Spleen (tissue), 11 donors: ENCODE measurements at regions not wholly inside any gene's neighbourhood (a gene's known extent, or its start where the extent isn't known, plus 50 kb on each side); places are given as distances from the start of the nearest gene placed in this dataset.

Experiments
- DNase-seq: peaks from one replicate; pipeline ENCODE4 v3.0.0-alpha.2; 2020
- H3K27ac ChIP-seq, 8 donors: fragments of 200-600 bp; sonication (generic) in 7 of 8; 1 replicate in 4 of 8; 2 replicates in 4 of 8; pipeline versions ENCODE4 v1.5.0 to v1.8.0; 2016 to 2021; ENCODE audit warnings: inconsistent platforms in 4 of 8, mild to moderate bottlenecking in 4 of 8, moderate library complexity in 1 of 8
- H3K27me3 ChIP-seq, 7 donors: fragments of 200-600 bp; sonication (generic) in 6 of 7; replicated peaks in 1 of 7; 1 replicate in 4 of 7; 2 replicates in 3 of 7; pipeline versions ENCODE4 v1.5.0 to v1.8.0; 2016 to 2021; ENCODE audit warnings: inconsistent platforms in 3 of 7, mild to moderate bottlenecking in 1 of 7
- H3K36me3 ChIP-seq, 6 donors: fragments of 200-600 bp; sonication (generic) in 5 of 6; 1 replicate in 4 of 6; 2 replicates in 2 of 6; pipeline versions ENCODE4 v1.5.0 to v1.8.0; 2016 to 2021; ENCODE audit warnings: inconsistent platforms in 2 of 6
- H3K4me1 ChIP-seq, 6 donors: fragments of 200-600 bp; sonication (generic) in 5 of 6; 1 replicate in 3 of 6; 2 replicates in 3 of 6; pipeline versions ENCODE4 v1.5.0 to v1.8.0; 2016 to 2021; ENCODE audit warnings: inconsistent platforms in 3 of 6
- H3K4me3 ChIP-seq, 8 donors: fragments of 200-600 bp; sonication (generic) in 7 of 8; 1 replicate in 4 of 8; 2 replicates in 4 of 8; pipeline versions ENCODE4 v1.5.0 to v1.8.0; 2016 to 2021; ENCODE audit warnings: inconsistent platforms in 4 of 8, mild to moderate bottlenecking in 4 of 8, moderate library complexity in 2 of 8
- H3K9me3 ChIP-seq, 8 donors: fragments of 200-600 bp; sonication (generic) in 7 of 8; 1 replicate in 4 of 8; 2 replicates in 4 of 8; pipeline versions ENCODE4 v1.5.0 to v1.8.0; 2016 to 2021; ENCODE audit warnings: inconsistent platforms in 4 of 8
- POLR2A ChIP-seq, 3 donors: fragments of 450-650 bp; IDR thresholded peaks; one replicate each; pipeline ENCODE4 v1.5.1; 2017; ENCODE audit warnings: antibody characterized with exemption in 3 of 3, mild to moderate bottlenecking in 1 of 3
- POLR2AphosphoS5 ChIP-seq, 3 donors: sonication (generic); formaldehyde crosslinking; IDR thresholded peaks; one replicate each; pipeline ENCODE4 v1.5.1; 2017; ENCODE audit warnings: antibody characterized with exemption in 3 of 3
- WGBS, 5 donors: extraction: QIAGEN DNeasy Blood & Tissue Kit in 3 of 5; methylation state at CpG; one replicate each; pipeline versions ENCODE4 v1.1.5 to v1.1.7; 2013 to 2018; 5-methylcytosine and 5-hydroxymethylcytosine counted together
- intact Hi-C: fragments of 100-400 bp; cut with DNase I; formaldehyde crosslinking; loops from one replicate; pipeline ENCODE4 v1.15.0; 2023; ENCODE audit warnings: low total_unique reads
- TF ChIP-seq, protein P1 (sequence below), 11 experiments: fragments of 200-600 bp in 7 of 11; fragments of 450-650 bp in 4 of 11; sonication (generic) in 4 of 11; IDR thresholded peaks in 8 of 11; conservative IDR thresholded peaks in 3 of 11; 1 replicate in 7 of 11; 2 replicates in 4 of 11; pipeline versions ENCODE4 v1.4.0 to v1.8.0; 2016 to 2021; ENCODE audit warnings: antibody characterized with exemption in 11 of 11, inconsistent platforms in 4 of 11, mild to moderate bottlenecking in 1 of 11
- donor health status: healthy with polysubstance abuse.
- donor health status: DM: no; HTN: no; CAD: no; lungs with moderate emphysema.
- donor health status: DM: no; HTN: no; CAD: no.
- donor health status: Bipolar disorder and iron deficiency.
- donor health status: healthy.
- donor health status: DM: no; HTN: no; CAD: no.
- donor health status: DM: yes; HTN: yes; CAD: no.

DNA sequence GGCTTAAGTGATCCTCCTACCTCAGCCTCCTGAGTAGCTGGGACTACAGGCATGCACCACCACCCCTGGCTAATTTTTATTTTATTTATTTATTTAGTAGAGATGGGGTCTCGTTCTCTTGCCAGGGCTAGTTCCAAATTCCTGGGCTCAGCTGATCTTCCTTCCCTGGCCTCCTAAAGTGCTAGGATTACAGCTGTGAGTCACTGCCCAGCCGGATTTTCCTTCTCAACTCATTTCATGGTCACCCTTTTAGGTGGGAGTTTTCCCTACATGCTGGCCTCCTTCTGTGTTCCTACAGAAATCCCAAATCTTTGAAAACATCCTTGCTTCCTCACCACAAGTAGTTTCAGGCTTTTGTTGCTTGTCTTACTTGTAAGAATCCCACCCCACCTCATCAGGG is 102.1 kb upstream of the SIAH1 start:
- H3K27ac ChIP-seq = no peak overlapping the region
- H3K4me1 ChIP-seq = no peaks in the 10 kb centered on the region
- H3K4me3 ChIP-seq = no peak overlapping the region
- peaks cover 0 to 6% (median 0%) of the 10 kb centered on the region in 8 donors for H3K9me3 ChIP-seq
- no peak for DNase-seq
- intact Hi-C loops = no loop called here
- WGBS, 5 donors = 59 to 95% (median 76%) methylated on average over 2 of the region's 2 CpGs
- TF ChIP-seq POLR2A (IDR thresholded peaks at IDR 0.05) = no peak
- no peak for TF ChIP-seq POLR2AphosphoS5 (IDR thresholded peaks at IDR 0.05)
- TF ChIP-seq, protein P1, sequence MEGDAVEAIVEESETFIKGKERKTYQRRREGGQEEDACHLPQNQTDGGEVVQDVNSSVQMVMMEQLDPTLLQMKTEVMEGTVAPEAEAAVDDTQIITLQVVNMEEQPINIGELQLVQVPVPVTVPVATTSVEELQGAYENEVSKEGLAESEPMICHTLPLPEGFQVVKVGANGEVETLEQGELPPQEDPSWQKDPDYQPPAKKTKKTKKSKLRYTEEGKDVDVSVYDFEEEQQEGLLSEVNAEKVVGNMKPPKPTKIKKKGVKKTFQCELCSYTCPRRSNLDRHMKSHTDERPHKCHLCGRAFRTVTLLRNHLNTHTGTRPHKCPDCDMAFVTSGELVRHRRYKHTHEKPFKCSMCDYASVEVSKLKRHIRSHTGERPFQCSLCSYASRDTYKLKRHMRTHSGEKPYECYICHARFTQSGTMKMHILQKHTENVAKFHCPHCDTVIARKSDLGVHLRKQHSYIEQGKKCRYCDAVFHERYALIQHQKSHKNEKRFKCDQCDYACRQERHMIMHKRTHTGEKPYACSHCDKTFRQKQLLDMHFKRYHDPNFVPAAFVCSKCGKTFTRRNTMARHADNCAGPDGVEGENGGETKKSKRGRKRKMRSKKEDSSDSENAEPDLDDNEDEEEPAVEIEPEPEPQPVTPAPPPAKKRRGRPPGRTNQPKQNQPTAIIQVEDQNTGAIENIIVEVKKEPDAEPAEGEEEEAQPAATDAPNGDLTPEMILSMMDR (IDR thresholded peaks at IDR 0.05 in 8 of 11, conservative IDR thresholded peaks at IDR 0.05 in 3 of 11) = no peak
- H3K27me3 ChIP-seq = no peaks in the 10 kb centered on the region
- H3K36me3 ChIP-seq = no peaks in the 10 kb centered on the region

DNA sequence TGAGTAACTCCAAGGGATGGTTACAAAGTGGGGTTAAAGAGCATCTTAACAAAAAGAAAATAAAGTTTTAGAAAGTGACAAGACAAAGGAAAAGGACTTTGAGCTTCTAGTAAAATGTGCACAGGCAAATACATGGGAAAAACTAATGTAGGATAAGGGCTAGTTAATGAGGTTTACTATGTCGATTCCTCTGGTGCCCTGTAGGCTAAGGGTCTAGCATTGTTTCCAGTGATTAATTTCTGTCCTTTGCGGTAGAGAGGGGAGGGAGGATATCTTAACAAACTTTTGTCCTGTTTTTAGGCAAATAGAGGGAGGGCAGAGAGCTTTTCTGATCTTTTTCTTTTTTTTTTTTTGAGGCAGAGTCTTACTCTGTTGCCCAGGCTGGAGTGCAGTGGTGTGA is 96.6 kb upstream of the SIAH1 start:
- intact Hi-C loops = no loop called here
- DNase-seq = no peak
- Histone ChIP-seq H3K27me3 (no peaks in the 10 kb centered on the region), H3K4me1 (no peaks in the 10 kb centered on the region), H3K36me3 (no peaks in the 10 kb centered on the region), H3K9me3 (peaks cover 0 to 6% (median 0%) of the 10 kb centered on the region in 8 donors), H3K4me3 (no peak overlapping the region), H3K27ac (no peak overlapping the region)
- TF ChIP-seq POLR2A (IDR thresholded peaks at IDR 0.05) (no peak), POLR2AphosphoS5 (IDR thresholded peaks at IDR 0.05) (no peak)
- WGBS, 5 donors = 72 to 90% (median 78%) methylated on average over 2 of the region's 2 CpGs

DNA sequence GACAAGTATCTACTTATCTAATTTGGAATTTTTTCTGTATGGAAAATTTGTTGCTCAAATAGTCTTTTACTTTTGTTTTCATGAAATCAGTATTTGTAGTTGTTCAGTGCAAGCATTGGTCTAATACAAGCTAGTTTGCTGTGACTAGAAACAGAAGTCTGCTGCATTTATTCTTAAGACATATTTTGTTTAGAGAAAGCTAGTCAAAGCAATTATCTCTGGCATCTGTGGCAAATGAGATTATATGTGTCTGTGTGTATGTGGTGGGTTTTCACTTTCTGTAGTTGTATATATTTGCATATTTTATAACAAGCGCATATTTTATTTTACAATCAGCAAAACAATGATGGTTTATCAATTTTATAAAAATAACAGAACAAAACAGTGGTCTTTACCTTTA is 96.0 kb upstream of the SIAH1 start:
- Histone ChIP-seq H3K36me3 (no peaks in the 10 kb centered on the region), H3K27me3 (no peaks in the 10 kb centered on the region), H3K27ac (no peak overlapping the region), H3K9me3 (peaks cover 0 to 6% (median 0%) of the 10 kb centered on the region in 8 donors), H3K4me3 (no peak overlapping the region), H3K4me1 (no peaks in the 10 kb centered on the region)
- WGBS, 5 donors = 90 to 100% (median 97%) methylated on average over 1 of the region's 1 CpG
- intact Hi-C loops = no loop called here
- DNase-seq = no peak
- no peak for TF ChIP-seq POLR2AphosphoS5 (IDR thresholded peaks at IDR 0.05)
- TF ChIP-seq, protein P1 (IDR thresholded peaks at IDR 0.05 in 8 of 11, conservative IDR thresholded peaks at IDR 0.05 in 3 of 11) = no peak
- TF ChIP-seq POLR2A (IDR thresholded peaks at IDR 0.05) = no peak

DNA sequence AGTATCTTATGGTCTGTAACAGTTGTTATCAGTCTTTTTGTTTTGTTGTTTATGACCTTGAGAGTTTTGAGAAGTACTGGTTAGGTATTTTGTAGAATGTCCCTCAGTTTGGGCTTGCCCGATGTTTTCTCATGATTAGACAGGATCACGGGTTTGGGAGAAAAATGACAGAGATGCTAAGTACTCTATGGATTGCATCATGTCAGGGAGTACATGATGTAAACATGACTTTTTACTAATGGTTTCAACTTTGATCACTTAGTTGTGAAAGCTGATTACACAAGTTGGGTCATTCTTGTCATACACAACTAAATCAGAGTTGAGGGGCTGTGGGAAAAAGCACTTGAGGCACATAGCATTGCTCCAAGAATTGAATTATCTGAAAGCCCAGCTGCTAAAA is 94.7 kb upstream of the SIAH1 start:
- Histone ChIP-seq H3K27ac (no peak overlapping the region), H3K9me3 (peaks cover 0 to 6% (median 0%) of the 10 kb centered on the region in 8 donors), H3K27me3 (no peaks in the 10 kb centered on the region), H3K36me3 (no peaks in the 10 kb centered on the region), H3K4me1 (no peaks in the 10 kb centered on the region), H3K4me3 (no peak overlapping the region)
- intact Hi-C loops = no loop called here
- no peak for DNase-seq
- TF ChIP-seq, protein P1 (IDR thresholded peaks at IDR 0.05 in 8 of 11, conservative IDR thresholded peaks at IDR 0.05 in 3 of 11) = no peak
- 73 to 89% (median 83%) methylated on average over 2 of the region's 2 CpGs for WGBS, 5 donors

DNA sequence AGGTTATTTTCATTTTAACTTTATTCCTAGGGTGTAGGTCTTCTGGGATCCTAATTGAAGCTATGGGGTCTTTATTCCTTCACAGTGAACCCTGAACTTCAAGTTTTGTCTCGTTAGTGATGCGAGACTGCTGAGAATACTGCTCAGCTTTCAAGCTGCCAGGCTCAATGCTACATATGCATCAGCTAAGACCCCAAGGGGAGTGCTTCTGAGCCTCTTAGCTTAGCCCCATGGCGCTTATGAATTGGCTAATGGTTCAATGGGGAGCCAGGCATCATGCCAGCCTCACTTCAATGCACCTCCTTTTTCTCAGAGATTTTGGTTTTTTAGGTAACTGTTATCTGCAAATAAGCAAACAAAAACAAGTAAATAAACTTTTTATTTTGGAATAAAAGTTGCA is 94.1 kb upstream of the SIAH1 start:
- intact Hi-C loops = no loop called here
- no peak overlapping the region for H3K4me3 ChIP-seq
- peaks cover 0 to 6% (median 0%) of the 10 kb centered on the region in 8 donors for H3K9me3 ChIP-seq
- no peaks in the 10 kb centered on the region for H3K36me3 ChIP-seq
- DNase-seq = no peak
- WGBS, 5 donors = 90 to 96% (median 94%) methylated on average over 3 of the region's 3 CpGs
- TF ChIP-seq POLR2AphosphoS5 (IDR thresholded peaks at IDR 0.05) = no peak
- TF ChIP-seq POLR2A (IDR thresholded peaks at IDR 0.05) = no peak
- TF ChIP-seq, protein P1 (IDR thresholded peaks at IDR 0.05 in 8 of 11, conservative IDR thresholded peaks at IDR 0.05 in 3 of 11) = no peak
- no peaks in the 10 kb centered on the region for H3K4me1 ChIP-seq
- H3K27me3 ChIP-seq = no peaks in the 10 kb centered on the region
- no peak overlapping the region for H3K27ac ChIP-seq
